ENCODE measurements at regions not wholly inside any gene's neighbourhood (a gene's known extent, or its start where the extent isn't known, plus 50 kb on each side); places are given as distances from the start of the nearest gene placed in this dataset.

- no peak for TF ChIP-seq CTCF (IDR thresholded peaks at IDR 0.05)
- no peak for TF ChIP-seq REST (IDR thresholded peaks at IDR 0.05; ENCODE audit: insufficient read depth in 1 of 2, low read depth in 2 of 2, low read length in 1 of 2)
These were observed 1008.0 kb downstream of the GLUD2 start for GRCh38 chrX:122055460-122055859.

Measured in Panc1 (cell line).